ENCODE measurements at regions not wholly inside any gene's neighbourhood (a gene's known extent, or its start where the extent isn't known, plus 50 kb on each side); places are given as distances from the start of the nearest gene placed in this dataset.

GRCh38 chr5:96282020-96282419 is 151.0 kb downstream of the PCSK1 start:
- no peak for DNase-seq

- DNase-seq, result no peak
Observed at GRCh38 chr5:96280946-96281393, 152.1 kb downstream of the PCSK1 start.

GRCh38 chr5:96279801-96280542 is 153.1 kb downstream of the PCSK1 start:
- no peak for DNase-seq

- DNase-seq, result no peak
Observed at GRCh38 chr5:96278981-96279380, 154.1 kb downstream of the PCSK1 start.

- DNase-seq, result no peak
Observed at GRCh38 chr5:96275051-96275450, 158.0 kb downstream of the PCSK1 start.

GRCh38 chr5:96265487-96265886 is 167.6 kb downstream of the PCSK1 start:
- no peak for DNase-seq

- no peak for DNase-seq
Observed at GRCh38 chr5:96264047-96264446, 169.0 kb downstream of the PCSK1 start.

- DNase-seq, result no peak
Observed at GRCh38 chr5:96262105-96262504, 170.9 kb downstream of the PCSK1 start.

- no peak for DNase-seq
Observed at GRCh38 chr5:96260009-96260408, 173.0 kb downstream of the PCSK1 start.

GRCh38 chr5:96259151-96259772 is 173.8 kb downstream of the PCSK1 start:
- peak in 1 of 2 donors; percentile 25 for DNase-seq

GRCh38 chr5:96258692-96259091 is 174.4 kb downstream of the PCSK1 start:
- no peak for DNase-seq

GRCh38 chr5:96257904-96258303 is 175.1 kb downstream of the PCSK1 start:
- DNase-seq, result no peak

- DNase-seq, result peak in 1 of 2 donors; percentile 10
Observed at GRCh38 chr5:96256795-96257470, 176.1 kb downstream of the PCSK1 start.

- DNase-seq, result no peak
Observed at GRCh38 chr5:96254980-96255691, 177.9 kb downstream of the PCSK1 start.

- no peak for DNase-seq
Observed at GRCh38 chr5:96253140-96253539, 179.9 kb downstream of the PCSK1 start.

- DNase-seq, result no peak
Observed at GRCh38 chr5:96252596-96252995, 180.5 kb downstream of the PCSK1 start.

- no peak for DNase-seq
Observed at GRCh38 chr5:96250782-96251181, 182.3 kb downstream of the PCSK1 start.

- DNase-seq, result no peak
Observed at GRCh38 chr5:96248131-96248530, 184.9 kb downstream of the PCSK1 start.

GRCh38 chr5:96247708-96248107 is 185.3 kb downstream of the PCSK1 start:
- no peak for DNase-seq

GRCh38 chr5:96247097-96247701 is 185.8 kb downstream of the PCSK1 start:
- DNase-seq, result no peak

GRCh38 chr5:96245140-96246091 is 187.6 kb downstream of the PCSK1 start:
- no peak for DNase-seq

GRCh38 chr5:96244696-96245095 is 188.4 kb downstream of the PCSK1 start:
- DNase-seq, result no peak
